OCI-M2 (cell line): ENCODE measurements at regions not wholly inside any gene's neighbourhood (a gene's known extent, or its start where the extent isn't known, plus 50 kb on each side); places are given as distances from the start of the nearest gene placed in this dataset.
"Not testable (repeated sequence)": the region's sequence is repeated elsewhere in the genome, so short reads cannot be mapped to it uniquely, and the experiment has no call there.

Source experiments
- DNase-seq: peaks from one replicate; lab custom pipeline; 2025; ENCODE audit not compliant: unreplicated experiment; lab: John Stamatoyannopoulos, UW

- DNase-seq = no peak
Observed at GRCh38 chr18:41071826-41072225, 883.2 kb upstream of the PIK3C3 start.

GRCh38 chr18:41069167-41069566, 885.9 kb upstream of the PIK3C3 start:
- DNase-seq = no peak

GRCh38 chr18:41064916-41065315, 890.1 kb upstream of the PIK3C3 start:
- no peak for DNase-seq

GRCh38 chr18:41060967-41061366, 894.1 kb upstream of the PIK3C3 start:
- no peak for DNase-seq

GRCh38 chr18:41059126-41059415, 896.0 kb upstream of the PIK3C3 start:
- DNase-seq = no peak

GRCh38 chr18:41058351-41059125, 896.5 kb upstream of the PIK3C3 start:
- DNase-seq = no peak

- no peak for DNase-seq
Observed at GRCh38 chr18:41052625-41053024, 902.4 kb upstream of the PIK3C3 start.

- DNase-seq = not testable (repeated sequence)
Observed at GRCh38 chr18:41046250-41046649, 908.8 kb upstream of the PIK3C3 start.

- DNase-seq = no peak
Observed at GRCh38 chr18:41043876-41044275, 911.2 kb upstream of the PIK3C3 start.

GRCh38 chr18:41042866-41043265, 912.2 kb upstream of the PIK3C3 start:
- DNase-seq = no peak

GRCh38 chr18:41038071-41038470, 917.0 kb upstream of the PIK3C3 start:
- DNase-seq = no peak

GRCh38 chr18:41036346-41036745, 918.7 kb upstream of the PIK3C3 start:
- DNase-seq = no peak

GRCh38 chr18:41034413-41034812, 920.6 kb upstream of the PIK3C3 start:
- no peak for DNase-seq

GRCh38 chr18:41025666-41026065, 929.4 kb upstream of the PIK3C3 start:
- DNase-seq = no peak

- no peak for DNase-seq
Observed at GRCh38 chr18:41024792-41025191, 930.2 kb upstream of the PIK3C3 start.

GRCh38 chr18:41022484-41022883, 932.5 kb upstream of the PIK3C3 start:
- DNase-seq = no peak

- DNase-seq = no peak
Observed at GRCh38 chr18:41021089-41021488, 933.9 kb upstream of the PIK3C3 start.

- no peak for DNase-seq
Observed at GRCh38 chr18:41012194-41012593, 942.8 kb upstream of the PIK3C3 start.

GRCh38 chr18:41009926-41010325, 945.1 kb upstream of the PIK3C3 start:
- no peak for DNase-seq

GRCh38 chr18:41004324-41004723, 950.7 kb upstream of the PIK3C3 start:
- DNase-seq = no peak

GRCh38 chr18:40995529-40995928, 959.5 kb upstream of the PIK3C3 start:
- DNase-seq = no peak

GRCh38 chr18:40993363-40993762, 961.7 kb upstream of the PIK3C3 start:
- no peak for DNase-seq

GRCh38 chr18:40987581-40987980, 967.5 kb upstream of the PIK3C3 start:
- no peak for DNase-seq
